ENCODE measurements at regions not wholly inside any gene's neighbourhood (a gene's known extent, or its start where the extent isn't known, plus 50 kb on each side); places are given as distances from the start of the nearest gene placed in this dataset.

DNA sequence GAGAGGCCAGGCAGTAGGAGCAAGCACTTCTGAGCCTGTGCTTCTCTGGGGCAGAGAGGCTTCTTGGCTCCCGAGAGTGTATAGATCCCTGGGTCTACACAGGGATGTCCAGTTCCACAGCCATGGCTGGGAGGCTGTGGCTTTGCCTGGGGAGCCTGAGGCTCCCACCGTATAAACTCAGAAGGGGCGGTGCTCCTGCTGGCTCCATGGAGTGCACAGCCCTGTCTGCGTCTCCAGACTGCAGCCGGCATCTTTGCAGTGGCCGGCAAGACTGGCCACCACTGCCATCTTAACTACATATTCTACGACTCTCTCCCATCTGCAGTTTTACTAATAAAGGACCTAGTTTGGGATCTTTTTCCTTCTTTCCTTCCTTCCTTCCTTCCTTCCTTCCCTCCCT, 1253.8 kb downstream of the C4orf33 start:
- DNase-seq (ENCODE audit: low read depth in 6 of 9, low spot score in 9 of 9) = no peak
- Histone ChIP-seq H3K9me3 (ENCODE audit: control insufficient read depth in 2 of 2, insufficient read depth in 1 of 2, low read length in 1 of 2) (no peaks in the 10 kb centered on the region), H3K27ac (ENCODE audit: low read depth in 1 of 2, low read length in 1 of 2) (no peak overlapping the region), H3K36me3 (ENCODE audit: control insufficient read depth in 2 of 2, insufficient read depth in 2 of 2, low read length in 1 of 2) (no peaks in the 10 kb centered on the region), H3K4me3 (ENCODE audit: low read length in 2 of 2) (no peak overlapping the region), H3K4me1 (ENCODE audit: control insufficient read depth in 2 of 2, insufficient read depth in 2 of 2, low read length in 2 of 2) (no peaks in the 10 kb centered on the region), H3K27me3 (ENCODE audit: control insufficient read depth in 2 of 2, insufficient read depth in 1 of 2, low read length in 1 of 2) (no peaks in the 10 kb centered on the region)
- WGBS = 97% methylated on average over 7 of the region's 7 CpGs

DNA sequence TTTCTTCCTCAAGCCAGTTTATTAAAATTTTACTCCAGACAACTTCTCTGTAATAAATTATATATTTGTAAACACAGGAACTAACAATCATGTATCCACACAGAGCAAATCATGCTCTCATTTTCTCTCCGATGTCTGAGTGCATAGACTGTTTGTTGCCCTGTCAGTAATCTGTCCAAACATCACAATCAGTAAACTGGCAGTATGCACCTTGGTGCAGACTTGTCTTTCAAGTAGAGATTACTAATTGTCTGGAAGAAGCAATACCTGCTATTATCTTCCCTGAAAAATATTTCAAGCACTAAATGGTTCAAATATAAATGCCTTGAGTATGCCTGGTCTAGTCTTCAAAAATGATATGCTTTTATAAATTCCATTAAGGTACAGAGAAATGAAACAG, 1260.9 kb downstream of the C4orf33 start:
- H3K27ac ChIP-seq (ENCODE audit: low read depth in 1 of 2, low read length in 1 of 2) = no peak overlapping the region
- 86% methylated on average over 1 of the region's 1 CpG for WGBS
- no peaks in the 10 kb centered on the region for H3K36me3 ChIP-seq (ENCODE audit: control insufficient read depth in 2 of 2, insufficient read depth in 2 of 2, low read length in 1 of 2)
- no peaks in the 10 kb centered on the region for H3K9me3 ChIP-seq (ENCODE audit: control insufficient read depth in 2 of 2, insufficient read depth in 1 of 2, low read length in 1 of 2)
- H3K4me1 ChIP-seq (ENCODE audit: control insufficient read depth in 2 of 2, insufficient read depth in 2 of 2, low read length in 2 of 2) = no peaks in the 10 kb centered on the region
- no peaks in the 10 kb centered on the region for H3K27me3 ChIP-seq (ENCODE audit: control insufficient read depth in 2 of 2, insufficient read depth in 1 of 2, low read length in 1 of 2)
- no peak overlapping the region for H3K4me3 ChIP-seq (ENCODE audit: low read length in 2 of 2)
- DNase-seq (ENCODE audit: low read depth in 6 of 9, low spot score in 9 of 9) = no peak

- Histone ChIP-seq H3K36me3 (ENCODE audit: control insufficient read depth in 2 of 2, insufficient read depth in 2 of 2, low read length in 1 of 2) (no peaks in the 10 kb centered on the region), H3K27ac (ENCODE audit: low read depth in 1 of 2, low read length in 1 of 2) (no peak overlapping the region), H3K27me3 (ENCODE audit: control insufficient read depth in 2 of 2, insufficient read depth in 1 of 2, low read length in 1 of 2) (no peaks in the 10 kb centered on the region), H3K9me3 (ENCODE audit: control insufficient read depth in 2 of 2, insufficient read depth in 1 of 2, low read length in 1 of 2) (no peaks in the 10 kb centered on the region), H3K4me3 (ENCODE audit: low read length in 2 of 2) (no peak overlapping the region), H3K4me1 (ENCODE audit: control insufficient read depth in 2 of 2, insufficient read depth in 2 of 2, low read length in 2 of 2) (no peaks in the 10 kb centered on the region)
- WGBS = 55% methylated on average over 2 of the region's 2 CpGs
- DNase-seq (ENCODE audit: low read depth in 6 of 9, low spot score in 9 of 9) = no peak
Observed at GRCh38 chr4:130359542-130359941, 1263.6 kb downstream of the C4orf33 start.

- 90% methylated on average over 5 of the region's 5 CpGs for WGBS
- H3K27me3 ChIP-seq (ENCODE audit: control insufficient read depth in 2 of 2, insufficient read depth in 1 of 2, low read length in 1 of 2) = no peaks in the 10 kb centered on the region
- DNase-seq (ENCODE audit: low read depth in 6 of 9, low spot score in 9 of 9) = no peak
- no peaks in the 10 kb centered on the region for H3K4me1 ChIP-seq (ENCODE audit: control insufficient read depth in 2 of 2, insufficient read depth in 2 of 2, low read length in 2 of 2)
- no peaks in the 10 kb centered on the region for H3K36me3 ChIP-seq (ENCODE audit: control insufficient read depth in 2 of 2, insufficient read depth in 2 of 2, low read length in 1 of 2)
- no peak overlapping the region for H3K4me3 ChIP-seq (ENCODE audit: low read length in 2 of 2)
- no peaks in the 10 kb centered on the region for H3K9me3 ChIP-seq (ENCODE audit: control insufficient read depth in 2 of 2, insufficient read depth in 1 of 2, low read length in 1 of 2)
- H3K27ac ChIP-seq (ENCODE audit: low read depth in 1 of 2, low read length in 1 of 2) = no peak overlapping the region
Observed at GRCh38 chr4:130361616-130362015, 1265.7 kb downstream of the C4orf33 start.

DNA sequence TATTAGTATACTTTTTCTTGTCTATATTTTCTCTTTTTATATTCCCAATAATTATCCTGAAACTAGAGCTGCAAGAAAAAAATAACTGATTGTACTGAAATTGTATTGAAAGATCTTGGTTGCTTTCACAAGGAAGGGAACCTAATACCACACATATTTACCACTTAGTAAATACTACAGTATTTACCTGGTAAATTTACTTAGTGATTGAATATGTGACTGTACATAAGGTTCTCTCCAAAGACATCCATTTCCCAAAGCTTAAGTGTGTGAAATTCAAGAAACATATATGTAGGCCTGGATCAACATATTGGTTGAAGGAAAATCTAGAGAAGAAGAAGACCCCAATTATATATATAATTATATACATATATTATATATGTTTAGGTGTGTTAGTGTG, 1272.7 kb downstream of the C4orf33 start:
- no peaks in the 10 kb centered on the region for H3K9me3 ChIP-seq (ENCODE audit: control insufficient read depth in 2 of 2, insufficient read depth in 1 of 2, low read length in 1 of 2)
- H3K27me3 ChIP-seq (ENCODE audit: control insufficient read depth in 2 of 2, insufficient read depth in 1 of 2, low read length in 1 of 2) = no peaks in the 10 kb centered on the region
- H3K36me3 ChIP-seq (ENCODE audit: control insufficient read depth in 2 of 2, insufficient read depth in 2 of 2, low read length in 1 of 2) = no peaks in the 10 kb centered on the region
- H3K4me1 ChIP-seq (ENCODE audit: control insufficient read depth in 2 of 2, insufficient read depth in 2 of 2, low read length in 2 of 2) = no peaks in the 10 kb centered on the region
- H3K27ac ChIP-seq (ENCODE audit: low read depth in 1 of 2, low read length in 1 of 2) = no peak overlapping the region
- H3K4me3 ChIP-seq (ENCODE audit: low read length in 2 of 2) = no peak overlapping the region
- no peak for DNase-seq (ENCODE audit: low read depth in 6 of 9, low spot score in 9 of 9)

DNA sequence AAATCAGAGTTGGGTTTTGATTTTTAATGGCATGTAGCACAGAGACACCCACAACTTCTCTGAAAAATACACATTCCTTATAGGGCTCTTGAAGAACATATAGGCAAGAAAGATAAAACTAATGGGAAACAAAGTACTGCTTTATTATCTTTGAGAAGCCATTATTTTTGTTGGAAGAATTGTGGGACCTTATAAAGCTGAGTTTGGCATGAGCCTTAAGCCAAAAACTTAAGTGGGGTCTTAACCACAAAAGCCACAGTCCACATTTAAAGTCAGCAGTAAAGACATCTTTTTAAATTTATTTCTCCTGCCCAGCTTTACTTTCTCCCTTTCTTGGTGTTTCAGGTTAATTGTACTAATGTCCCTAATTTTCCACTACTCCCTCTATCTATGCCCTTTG, 1297.3 kb downstream of the C4orf33 start:
- no peaks in the 10 kb centered on the region for H3K36me3 ChIP-seq (ENCODE audit: control insufficient read depth in 2 of 2, insufficient read depth in 2 of 2, low read length in 1 of 2)
- no peaks in the 10 kb centered on the region for H3K27me3 ChIP-seq (ENCODE audit: control insufficient read depth in 2 of 2, insufficient read depth in 1 of 2, low read length in 1 of 2)
- no peak overlapping the region for H3K27ac ChIP-seq (ENCODE audit: low read depth in 1 of 2, low read length in 1 of 2)
- H3K4me3 ChIP-seq (ENCODE audit: low read length in 2 of 2) = no peak overlapping the region
- H3K9me3 ChIP-seq (ENCODE audit: control insufficient read depth in 2 of 2, insufficient read depth in 1 of 2, low read length in 1 of 2) = no peaks in the 10 kb centered on the region
- H3K4me1 ChIP-seq (ENCODE audit: control insufficient read depth in 2 of 2, insufficient read depth in 2 of 2, low read length in 2 of 2) = no peaks in the 10 kb centered on the region
- no peak for DNase-seq (ENCODE audit: low read depth in 6 of 9, low spot score in 9 of 9)

DNA sequence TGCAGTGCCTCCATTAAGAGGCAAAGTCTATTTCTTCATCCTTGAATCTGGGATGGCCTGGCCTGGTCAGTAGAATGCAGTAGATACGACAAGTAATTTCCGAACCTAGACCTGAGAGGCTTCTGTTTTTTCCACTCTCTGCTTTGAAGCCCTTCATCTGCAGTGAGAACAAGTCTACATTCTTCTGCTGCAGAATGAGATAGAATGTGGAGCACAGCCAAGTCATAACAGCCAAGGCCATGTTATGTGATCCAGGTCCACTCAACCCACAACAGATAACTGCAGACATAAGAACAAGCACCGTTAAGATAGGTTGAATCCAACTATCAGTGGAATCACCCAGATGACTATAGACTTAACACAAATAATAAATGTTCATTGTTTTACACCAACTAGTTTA, 1297.7 kb downstream of the C4orf33 start:
- no peaks in the 10 kb centered on the region for H3K4me1 ChIP-seq (ENCODE audit: control insufficient read depth in 2 of 2, insufficient read depth in 2 of 2, low read length in 2 of 2)
- no peak overlapping the region for H3K27ac ChIP-seq (ENCODE audit: low read depth in 1 of 2, low read length in 1 of 2)
- DNase-seq (ENCODE audit: low read depth in 6 of 9, low spot score in 9 of 9) = no peak
- no peak overlapping the region for H3K4me3 ChIP-seq (ENCODE audit: low read length in 2 of 2)
- WGBS = 93% methylated on average over 3 of the region's 3 CpGs
- no peaks in the 10 kb centered on the region for H3K36me3 ChIP-seq (ENCODE audit: control insufficient read depth in 2 of 2, insufficient read depth in 2 of 2, low read length in 1 of 2)
- no peaks in the 10 kb centered on the region for H3K27me3 ChIP-seq (ENCODE audit: control insufficient read depth in 2 of 2, insufficient read depth in 1 of 2, low read length in 1 of 2)
- no peaks in the 10 kb centered on the region for H3K9me3 ChIP-seq (ENCODE audit: control insufficient read depth in 2 of 2, insufficient read depth in 1 of 2, low read length in 1 of 2)

DNA sequence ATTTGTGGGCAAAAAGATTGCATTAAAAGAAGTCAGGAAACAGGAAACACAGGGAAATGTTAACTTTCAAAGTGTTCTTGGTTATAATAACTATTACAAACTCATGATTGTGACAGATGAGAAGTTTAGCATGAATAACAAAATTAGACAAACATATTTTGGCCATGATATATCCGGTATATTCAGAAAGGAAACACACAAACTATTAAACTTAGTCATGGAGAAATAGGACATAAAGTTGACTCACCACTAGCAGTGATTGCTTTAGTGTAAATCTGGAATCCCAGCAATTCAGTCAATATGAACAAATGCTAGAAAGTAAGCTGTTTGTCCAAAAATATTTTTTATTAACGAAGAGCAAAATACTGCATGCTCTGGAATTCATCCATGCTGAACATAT, 1299.9 kb downstream of the C4orf33 start:
- H3K9me3 ChIP-seq (ENCODE audit: control insufficient read depth in 2 of 2, insufficient read depth in 1 of 2, low read length in 1 of 2) = no peaks in the 10 kb centered on the region
- no peak for DNase-seq (ENCODE audit: low read depth in 6 of 9, low spot score in 9 of 9)
- no peaks in the 10 kb centered on the region for H3K36me3 ChIP-seq (ENCODE audit: control insufficient read depth in 2 of 2, insufficient read depth in 2 of 2, low read length in 1 of 2)
- no peaks in the 10 kb centered on the region for H3K27me3 ChIP-seq (ENCODE audit: control insufficient read depth in 2 of 2, insufficient read depth in 1 of 2, low read length in 1 of 2)
- no peak overlapping the region for H3K4me3 ChIP-seq (ENCODE audit: low read length in 2 of 2)
- H3K27ac ChIP-seq (ENCODE audit: low read depth in 1 of 2, low read length in 1 of 2) = no peak overlapping the region
- 76% methylated on average over 2 of the region's 2 CpGs for WGBS
- H3K4me1 ChIP-seq (ENCODE audit: control insufficient read depth in 2 of 2, insufficient read depth in 2 of 2, low read length in 2 of 2) = no peaks in the 10 kb centered on the region

DNA sequence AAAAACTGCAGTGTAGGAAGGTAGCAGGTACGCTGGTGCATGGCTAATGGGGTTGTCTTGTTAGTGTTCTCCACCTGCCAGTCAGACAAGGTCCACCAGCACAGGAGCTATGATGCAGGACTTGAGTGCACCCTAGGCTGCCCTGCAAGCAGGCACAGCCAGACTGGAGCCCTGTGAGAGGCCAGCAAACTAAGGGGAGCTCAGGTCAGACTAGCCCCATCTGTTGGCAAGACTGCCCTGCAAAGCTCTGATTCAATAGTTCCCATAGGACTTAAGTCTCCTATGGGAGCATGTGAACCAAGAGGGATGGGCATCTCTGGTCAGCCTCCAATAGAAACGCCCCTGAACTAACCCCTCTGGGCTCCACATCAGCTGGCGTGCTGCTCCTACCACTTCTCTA, 1307.3 kb downstream of the C4orf33 start:
- Histone ChIP-seq H3K27ac (ENCODE audit: low read depth in 1 of 2, low read length in 1 of 2) (no peak overlapping the region), H3K36me3 (ENCODE audit: control insufficient read depth in 2 of 2, insufficient read depth in 2 of 2, low read length in 1 of 2) (no peaks in the 10 kb centered on the region), H3K9me3 (ENCODE audit: control insufficient read depth in 2 of 2, insufficient read depth in 1 of 2, low read length in 1 of 2) (no peaks in the 10 kb centered on the region), H3K27me3 (ENCODE audit: control insufficient read depth in 2 of 2, insufficient read depth in 1 of 2, low read length in 1 of 2) (no peaks in the 10 kb centered on the region), H3K4me3 (ENCODE audit: low read length in 2 of 2) (no peak overlapping the region), H3K4me1 (ENCODE audit: control insufficient read depth in 2 of 2, insufficient read depth in 2 of 2, low read length in 2 of 2) (no peaks in the 10 kb centered on the region)
- no peak for DNase-seq (ENCODE audit: low read depth in 6 of 9, low spot score in 9 of 9)
- WGBS = 90% methylated on average over 3 of the region's 3 CpGs

DNA sequence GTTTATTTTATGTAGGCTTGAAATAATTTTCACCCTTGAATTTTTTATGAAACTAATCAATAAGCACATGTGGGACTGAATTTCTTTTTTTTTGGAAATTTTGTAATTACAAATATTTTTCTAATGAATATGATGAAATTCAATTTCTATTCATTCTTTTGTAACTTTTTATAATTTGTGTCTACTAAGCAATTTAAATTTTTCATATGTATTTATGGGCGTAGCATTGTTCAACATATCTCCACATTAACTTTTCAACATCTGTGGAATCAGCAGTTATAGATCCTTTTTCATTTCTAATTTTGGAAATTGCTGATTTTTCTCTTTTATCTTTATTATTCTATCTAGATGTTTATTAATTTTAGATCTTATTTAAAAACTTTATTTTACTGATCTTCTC, 1320.3 kb downstream of the C4orf33 start:
- WGBS = 95% methylated on average over 1 of the region's 1 CpG
- DNase-seq (ENCODE audit: low read depth in 6 of 9, low spot score in 9 of 9) = no peak
- no peaks in the 10 kb centered on the region for H3K36me3 ChIP-seq (ENCODE audit: control insufficient read depth in 2 of 2, insufficient read depth in 2 of 2, low read length in 1 of 2)
- H3K27ac ChIP-seq (ENCODE audit: low read depth in 1 of 2, low read length in 1 of 2) = no peak overlapping the region
- H3K4me3 ChIP-seq (ENCODE audit: low read length in 2 of 2) = no peak overlapping the region
- H3K4me1 ChIP-seq (ENCODE audit: control insufficient read depth in 2 of 2, insufficient read depth in 2 of 2, low read length in 2 of 2) = no peaks in the 10 kb centered on the region
- no peaks in the 10 kb centered on the region for H3K27me3 ChIP-seq (ENCODE audit: control insufficient read depth in 2 of 2, insufficient read depth in 1 of 2, low read length in 1 of 2)
- H3K9me3 ChIP-seq (ENCODE audit: control insufficient read depth in 2 of 2, insufficient read depth in 1 of 2, low read length in 1 of 2) = no peaks in the 10 kb centered on the region
